HT-29 (cell line): ENCODE measurements at regions not wholly inside any gene's neighbourhood (a gene's known extent, or its start where the extent isn't known, plus 50 kb on each side); places are given as distances from the start of the nearest gene placed in this dataset.

Experiments
- DNase-seq: peaks from one replicate; pipeline ENCODE4 v3.0.0-alpha.2; 2015; ENCODE audit warnings: low spot score

- no peak for DNase-seq
These were observed 439.2 kb downstream of the SETBP1 start for GRCh38 chr18:45119876-45120275.

DNA sequence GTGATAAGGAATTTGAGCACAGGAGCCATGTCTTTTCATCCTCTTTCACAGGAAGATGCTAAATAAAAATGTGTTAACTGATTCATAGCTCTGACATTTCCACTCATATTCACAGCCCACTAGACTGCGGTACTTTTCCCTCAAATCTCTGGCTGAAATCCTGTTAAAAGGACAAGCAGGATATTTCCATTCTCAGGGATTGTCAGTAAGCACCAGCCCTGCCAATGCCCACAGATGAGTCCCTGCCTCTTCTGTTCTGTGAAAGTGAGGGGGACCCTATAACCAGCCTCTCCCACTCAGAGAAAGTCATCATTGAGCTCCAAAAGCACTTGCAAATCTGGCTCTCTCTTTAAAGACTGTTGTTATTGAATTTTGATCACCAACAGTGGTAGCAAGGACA is 440.5 kb downstream of the SETBP1 start:
- DNase-seq, result no peak

- no peak for DNase-seq
These were observed 441.8 kb downstream of the SETBP1 start for GRCh38 chr18:45122506-45122905.

DNA sequence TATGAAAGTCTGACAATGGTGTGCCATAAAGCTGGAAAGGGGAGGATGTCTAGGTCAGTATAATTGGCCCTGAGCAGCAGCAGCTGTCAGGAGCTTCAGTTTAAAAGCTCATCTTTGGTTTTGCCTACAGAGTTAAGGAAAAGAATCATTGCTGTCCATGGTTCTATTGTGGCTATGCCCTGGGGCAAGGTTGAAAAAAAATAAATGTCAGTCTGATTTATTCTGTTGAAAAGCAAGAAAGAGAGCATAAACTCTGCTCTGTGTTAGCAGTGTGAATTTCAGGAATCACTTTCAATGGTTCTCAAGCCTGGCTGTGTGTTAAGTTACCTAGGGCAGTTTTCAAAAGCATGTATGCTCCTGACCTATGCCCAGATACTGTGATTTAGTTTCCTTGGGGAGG is 446.7 kb downstream of the SETBP1 start:
- DNase-seq, result no peak

GRCh38 chr18:45133276-45133675 is 452.6 kb downstream of the SETBP1 start:
- DNase-seq, result no peak

- DNase-seq, result no peak
These were observed 455.8 kb downstream of the SETBP1 start for GRCh38 chr18:45136381-45137086.

- DNase-seq, result no peak
These were observed 456.4 kb downstream of the SETBP1 start for GRCh38 chr18:45137087-45137419.

DNA sequence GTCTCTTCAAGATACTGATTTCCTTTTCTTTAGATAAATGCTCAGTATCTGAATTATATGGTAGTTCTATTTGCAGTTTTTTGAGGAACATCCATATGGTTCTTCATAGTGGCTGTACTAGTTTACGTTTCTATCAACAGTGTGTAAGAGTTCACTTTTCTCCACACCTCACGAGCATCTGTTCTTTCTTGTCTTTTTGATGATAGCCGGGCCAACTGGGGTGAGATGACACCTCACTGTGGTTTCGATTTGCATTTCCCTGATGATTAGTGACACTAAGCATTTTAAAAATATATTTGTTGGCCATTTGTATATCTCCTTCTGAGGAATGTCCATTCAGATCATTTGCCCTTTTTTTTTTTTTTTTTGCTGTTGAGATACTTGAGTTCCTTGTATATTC is 458.8 kb downstream of the SETBP1 start:
- DNase-seq, result no peak

GRCh38 chr18:45142868-45143267 is 462.2 kb downstream of the SETBP1 start:
- no peak for DNase-seq

DNA sequence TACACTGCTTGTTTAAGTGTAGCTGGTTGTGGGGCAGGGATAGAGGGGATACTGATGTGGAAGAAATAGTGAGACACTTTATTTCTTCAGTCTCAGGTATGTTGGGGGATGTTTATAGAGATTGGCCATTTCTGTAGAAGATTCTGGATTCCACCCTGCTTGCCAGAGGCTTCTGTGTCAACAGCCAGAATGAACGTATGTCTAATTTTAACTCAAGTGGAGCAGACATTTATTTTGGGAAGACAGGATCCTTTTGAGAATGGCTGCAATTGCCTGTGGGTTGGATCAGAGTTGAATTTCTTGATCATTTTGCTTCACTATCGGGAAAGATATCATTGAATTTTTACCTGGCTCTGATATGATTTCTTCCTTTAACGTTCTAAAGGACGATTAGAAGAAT is 465.6 kb upstream of the SLC14A2 start:
- no peak for DNase-seq

GRCh38 chr18:45151645-45152044 is 463.6 kb upstream of the SLC14A2 start:
- no peak for DNase-seq

GRCh38 chr18:45155526-45155925 is 459.8 kb upstream of the SLC14A2 start:
- no peak for DNase-seq

DNA sequence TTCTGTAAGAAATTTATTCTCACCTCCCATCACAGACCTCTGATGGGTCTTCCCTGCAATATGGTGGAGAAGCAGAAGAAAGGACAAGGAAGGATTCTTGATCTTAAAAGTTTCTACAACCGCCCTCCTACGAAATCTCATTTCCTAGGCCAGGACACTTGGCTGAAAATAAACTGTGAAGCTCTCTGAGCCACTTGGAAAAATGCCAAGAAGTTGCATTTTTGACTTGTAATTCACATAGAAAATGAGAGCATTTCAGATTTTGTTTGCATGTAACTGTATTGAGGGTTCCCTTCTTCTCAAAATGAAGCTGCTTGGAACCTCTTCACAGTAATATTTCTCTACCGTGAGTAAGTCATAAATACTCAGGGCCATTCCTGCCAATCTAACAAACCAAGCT is 458.3 kb upstream of the SLC14A2 start:
- DNase-seq, result no peak

DNA sequence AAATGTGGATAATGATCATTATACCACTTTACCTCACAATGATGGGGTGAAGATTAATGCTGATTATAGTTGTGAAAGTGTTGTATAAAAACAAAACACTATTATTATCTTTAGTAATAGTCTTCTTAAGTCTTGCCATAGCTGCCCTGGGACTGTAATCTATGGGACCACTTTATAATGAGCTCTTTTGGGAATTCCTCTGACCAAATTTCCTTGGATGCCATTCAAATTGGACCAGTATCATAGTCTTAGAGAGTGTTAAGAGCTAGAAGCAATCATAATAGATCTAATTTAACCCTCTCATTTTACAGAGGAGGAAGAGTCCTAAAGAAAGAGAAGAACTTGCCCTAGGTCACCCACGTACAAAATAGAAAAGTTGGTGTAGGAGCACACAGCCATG is 457.7 kb upstream of the SLC14A2 start:
- no peak for DNase-seq

- no peak for DNase-seq
These were observed 453.4 kb upstream of the SLC14A2 start for GRCh38 chr18:45161850-45162249.

- DNase-seq, result no peak
These were observed 451.4 kb upstream of the SLC14A2 start for GRCh38 chr18:45163871-45164270.

DNA sequence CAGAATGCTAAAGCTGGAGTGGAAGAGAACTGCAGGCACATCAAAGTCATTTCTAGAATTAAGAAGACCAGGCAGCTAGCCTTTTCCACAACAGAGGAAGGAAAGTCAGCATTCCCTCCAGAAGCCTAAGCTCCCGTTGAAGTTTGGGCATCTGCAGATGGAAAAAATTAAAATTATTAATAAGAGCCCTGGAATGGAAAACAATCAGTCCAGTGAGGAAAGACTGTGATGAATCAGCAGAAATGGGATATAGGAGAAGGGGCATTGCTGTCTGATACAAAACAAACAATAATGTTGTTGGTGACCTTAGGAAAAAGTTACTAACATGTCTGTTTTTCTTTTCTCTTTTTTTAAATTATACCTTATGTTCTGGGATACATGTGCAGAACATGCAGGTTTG is 450.7 kb upstream of the SLC14A2 start:
- no peak for DNase-seq

GRCh38 chr18:45165176-45165713 is 450.0 kb upstream of the SLC14A2 start:
- DNase-seq, result no peak

DNA sequence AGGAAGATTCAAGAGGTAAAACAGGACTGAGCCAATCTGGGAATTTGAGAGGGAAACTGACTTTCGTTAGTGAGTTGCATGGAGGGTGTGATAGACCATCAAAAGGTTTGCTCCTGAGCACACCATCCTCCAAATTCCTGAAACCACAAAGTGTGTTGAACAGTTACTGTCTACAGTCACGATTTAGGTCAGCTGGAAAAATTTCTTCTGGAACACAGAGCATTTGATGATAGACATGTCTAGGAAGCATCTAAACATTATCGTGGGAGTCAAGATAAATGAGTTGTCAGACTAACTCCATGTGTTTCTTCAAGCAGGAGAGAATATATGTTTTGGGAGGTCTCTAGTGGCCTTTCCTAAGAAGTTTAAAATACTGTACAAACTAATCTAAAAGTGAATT is 449.4 kb upstream of the SLC14A2 start:
- DNase-seq, result no peak

DNA sequence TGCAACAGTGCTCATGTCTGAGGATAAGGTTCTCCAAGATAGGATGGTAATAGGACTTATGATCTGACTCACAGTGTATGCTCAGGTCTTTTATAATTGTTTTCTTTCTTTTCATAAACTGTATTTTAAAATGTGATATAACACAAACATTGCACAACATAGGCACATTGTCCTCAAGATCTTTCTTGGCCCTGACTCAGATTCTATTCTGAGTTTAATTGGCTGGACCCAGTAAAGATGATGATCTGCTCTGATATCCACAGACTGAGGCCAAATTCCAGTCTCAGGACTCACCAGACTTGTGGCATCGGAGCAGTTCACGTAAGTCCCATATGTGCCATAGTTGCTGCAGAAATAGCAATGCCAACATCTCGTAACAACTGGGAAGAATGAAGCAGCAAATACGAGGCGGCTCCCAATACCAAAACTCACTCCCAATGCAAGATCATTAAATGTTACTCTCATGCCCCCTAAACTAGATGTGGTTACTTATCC is 448.9 kb upstream of the SLC14A2 start:
- DNase-seq, result no peak

- no peak for DNase-seq
These were observed 448.3 kb upstream of the SLC14A2 start for GRCh38 chr18:45166836-45167551.

GRCh38 chr18:45167631-45168280 is 447.5 kb upstream of the SLC14A2 start:
- DNase-seq, result no peak
